ENCODE measurements at regions not wholly inside any gene's neighbourhood (a gene's known extent, or its start where the extent isn't known, plus 50 kb on each side); places are given as distances from the start of the nearest gene placed in this dataset.

- no peak for TF ChIP-seq CTCF (IDR thresholded peaks at IDR 0.05)
- TF ChIP-seq POLR2A (IDR thresholded peaks at IDR 0.05): no peak
Observed at GRCh38 chr4:110920990-110921389, 298.1 kb upstream of the PITX2 start.
